Stimulated activated CD4-positive, alpha-beta T cell treated with anti-CD3 and anti-CD28 coated beads, Interleukin-12 subunit alpha, Interleukin-12 subunit beta, amount 100 ng/mL, for 24 hours (primary cell): ENCODE measurements at regions not wholly inside any gene's neighbourhood (a gene's known extent, or its start where the extent isn't known, plus 50 kb on each side); places are given as distances from the start of the nearest gene placed in this dataset.

Experiments used
- DNase-seq, 2 experiments: peaks; one replicate each; pipeline ENCODE4 v3.0.0-alpha.2; 2020; ENCODE audit warnings: low read depth in 2 of 2

DNA sequence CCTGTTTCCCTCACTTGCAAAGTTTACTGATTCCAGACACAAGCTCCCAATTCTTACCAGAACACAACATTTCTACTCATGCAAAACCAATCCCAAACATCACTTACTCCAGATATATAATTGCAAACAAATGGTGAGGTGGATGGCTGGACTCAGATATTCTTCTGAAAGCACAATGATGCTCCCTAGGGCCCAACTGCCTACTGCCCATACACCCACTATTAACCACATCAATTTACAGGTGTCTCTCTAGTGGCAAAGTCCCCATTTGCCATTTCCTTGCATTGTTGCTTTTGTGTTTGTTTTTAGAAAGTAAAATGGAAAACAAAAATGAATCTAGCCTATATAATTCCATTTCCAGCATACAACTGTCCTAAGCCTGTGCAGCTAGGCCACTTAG lies 320.9 kb upstream of the PRDM1 start:
- DNase-seq = no peak

DNA sequence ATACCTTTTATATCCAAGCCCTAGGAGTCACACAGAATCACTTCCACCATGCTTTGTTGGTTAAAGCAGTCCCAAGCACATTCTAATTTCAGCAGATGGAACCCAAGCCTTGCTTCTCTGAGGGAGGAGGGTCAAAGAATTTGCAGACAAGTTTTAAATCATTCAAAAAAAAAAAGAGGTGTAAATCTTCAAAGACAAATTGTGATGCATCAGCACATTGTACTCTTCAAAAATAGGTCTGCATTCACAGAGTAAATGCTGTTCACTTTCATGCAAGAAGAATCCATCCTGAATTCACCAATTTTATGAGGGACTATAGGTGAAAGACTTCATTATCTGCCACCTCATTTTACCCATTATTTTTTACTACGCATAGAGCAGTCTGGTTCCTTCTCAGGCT lies 321.8 kb upstream of the PRDM1 start:
- no peak for DNase-seq

DNA sequence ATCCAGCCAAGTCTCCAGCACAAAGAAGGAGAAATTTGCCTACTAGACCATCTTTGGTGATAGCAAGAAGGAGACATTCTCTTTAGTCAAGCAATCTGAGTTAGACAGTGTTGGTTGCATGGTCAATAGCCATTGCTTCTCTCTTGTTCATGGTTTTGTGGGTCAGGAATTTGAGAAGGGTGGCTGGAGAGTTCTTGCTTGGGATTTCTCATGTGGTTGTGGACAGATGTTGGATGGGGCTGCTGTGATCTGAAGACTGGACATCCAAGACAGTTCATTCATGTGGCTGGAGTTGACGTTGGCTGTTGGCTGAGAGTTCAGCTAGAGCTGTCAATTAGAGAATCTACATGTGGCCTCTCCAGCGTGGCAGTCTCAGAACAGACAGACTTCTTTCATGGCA lies 322.3 kb upstream of the PRDM1 start:
- no peak for DNase-seq

DNA sequence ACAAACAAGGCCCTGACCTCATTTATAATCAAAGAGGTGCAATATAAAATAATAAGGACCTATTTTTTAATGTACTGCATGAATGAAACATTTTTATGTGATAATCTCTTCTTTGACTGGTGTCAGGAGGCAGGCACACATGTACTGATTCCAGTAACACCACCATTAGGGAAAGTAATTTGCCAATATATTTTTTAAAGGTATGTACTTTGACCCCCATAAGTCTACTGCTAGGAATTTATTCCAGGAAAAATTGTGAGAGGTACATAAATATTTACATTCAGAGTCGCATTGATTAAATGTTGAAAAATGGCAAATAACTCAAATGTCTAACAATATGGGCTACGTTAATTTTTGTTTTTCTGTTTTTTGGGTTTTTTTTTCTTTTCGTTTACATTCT lies 325.4 kb upstream of the PRDM1 start:
- DNase-seq = no peak

DNA sequence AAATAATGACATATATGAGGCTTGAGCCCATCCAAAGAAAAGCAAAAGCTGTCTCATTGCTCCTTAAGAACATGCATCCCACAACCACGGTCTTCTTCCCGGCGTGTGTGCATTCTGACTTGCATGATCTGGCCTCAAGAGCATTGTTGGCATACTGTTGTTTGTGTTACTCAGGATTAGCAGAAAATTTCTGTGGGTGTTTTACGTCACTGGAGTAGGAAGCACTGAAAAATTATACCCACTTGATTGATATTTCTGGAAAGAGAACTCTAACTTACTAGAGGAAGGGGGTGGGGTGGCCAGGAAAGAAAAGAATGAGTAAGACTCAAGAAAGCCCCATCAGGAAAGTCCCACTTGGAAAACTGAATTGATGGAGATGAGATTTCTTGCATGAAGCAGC lies 326.2 kb upstream of the PRDM1 start:
- DNase-seq = no peak

DNA sequence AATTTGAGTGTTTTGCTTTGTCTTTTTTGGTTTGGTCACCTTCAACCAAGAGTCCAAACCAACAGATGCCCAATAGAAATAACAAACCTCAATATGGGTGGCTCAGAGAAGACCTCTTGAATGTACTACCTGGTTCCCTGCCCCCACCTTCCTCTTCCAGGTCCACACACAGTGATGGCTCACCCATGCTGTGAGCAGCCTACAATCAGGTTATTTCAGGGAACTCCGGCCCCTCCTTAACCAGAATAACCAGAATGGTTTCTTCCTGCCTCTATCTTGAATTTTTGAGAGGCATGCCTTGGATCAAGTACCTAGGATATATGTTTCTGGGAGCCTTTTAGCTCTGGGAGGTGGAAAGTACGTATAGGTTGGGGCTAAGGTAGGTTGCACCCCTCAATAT lies 327.1 kb upstream of the PRDM1 start:
- no peak for DNase-seq

DNA sequence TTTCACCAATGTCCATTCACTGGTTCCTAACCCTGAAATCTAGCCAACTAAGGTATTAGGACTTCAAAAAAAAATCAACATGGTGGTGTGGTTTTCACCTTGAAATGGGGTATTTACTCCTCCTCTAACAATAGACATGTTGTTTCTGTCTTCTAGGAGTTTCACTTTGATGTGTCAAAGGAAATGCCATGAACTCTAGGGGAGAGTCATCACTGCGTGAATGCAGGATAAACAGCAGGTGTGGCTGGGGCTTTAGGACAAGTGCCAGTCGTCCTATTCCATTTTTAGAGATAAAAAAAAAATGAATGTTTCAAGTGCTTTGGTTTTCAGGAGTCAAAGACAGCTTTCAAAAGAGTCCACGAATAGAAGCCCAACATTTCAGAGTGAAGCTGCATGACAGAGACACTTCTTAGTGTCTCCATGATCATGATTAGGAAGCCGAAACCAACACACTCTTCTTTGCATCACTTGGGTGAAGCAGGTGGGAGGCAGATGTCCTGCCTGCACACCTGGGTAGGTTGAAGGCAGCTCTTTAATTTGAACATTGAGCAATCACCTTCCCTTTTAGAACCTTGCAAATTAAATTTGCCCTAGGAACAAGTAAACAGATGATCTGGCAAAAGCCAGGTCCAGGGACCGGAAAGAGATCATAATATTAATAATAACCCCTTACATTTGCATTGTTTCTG lies 328.5 kb upstream of the PRDM1 start:
- DNase-seq = no peak

DNA sequence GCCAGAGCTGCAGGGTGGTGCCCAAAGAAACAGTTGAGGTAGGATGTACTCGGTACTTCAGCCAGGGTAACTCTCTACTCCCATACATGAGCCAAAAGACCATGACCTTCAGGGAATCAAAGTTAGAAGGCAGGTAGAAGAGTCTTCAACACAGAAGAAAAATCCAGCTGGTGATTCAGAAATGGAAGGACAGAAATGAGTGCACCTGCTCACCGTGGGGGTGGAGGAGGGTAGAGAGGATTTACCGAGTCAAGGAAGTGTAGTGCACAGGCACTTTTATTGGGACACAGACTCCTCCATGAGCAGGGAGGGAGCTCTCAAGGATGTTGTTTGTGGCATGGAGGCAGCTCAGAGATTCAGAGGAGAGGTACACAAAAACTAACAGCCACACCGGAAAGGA lies 330.3 kb upstream of the PRDM1 start:
- no peak for DNase-seq

DNA sequence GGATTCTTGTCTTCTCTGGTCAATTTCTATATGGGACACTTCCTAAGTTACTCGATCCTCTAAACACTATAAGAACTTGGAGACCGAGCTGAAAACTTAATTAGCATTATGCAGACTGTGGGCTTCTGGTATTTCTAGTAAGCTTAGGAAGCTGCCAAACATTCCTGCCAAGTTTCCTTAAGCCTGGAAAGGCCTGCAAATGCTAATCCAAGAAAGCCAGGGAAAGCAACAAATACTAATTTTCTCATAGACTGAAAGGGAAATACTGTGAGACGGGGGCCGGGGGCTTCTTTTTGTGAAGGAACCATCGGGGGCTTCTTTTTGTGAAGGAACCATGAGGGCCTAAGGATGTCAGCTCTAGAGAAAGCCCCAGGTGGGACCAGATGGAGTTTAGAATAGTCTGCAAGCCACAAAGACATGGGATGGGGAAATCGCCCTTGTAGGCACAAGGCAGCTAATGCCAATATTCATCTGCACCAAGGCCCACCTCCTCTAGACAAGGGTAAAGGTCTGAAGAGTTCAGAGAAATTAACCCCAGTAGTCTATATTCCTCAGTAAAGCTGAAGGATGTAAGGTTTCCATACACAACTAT lies 332.4 kb upstream of the PRDM1 start:
- no peak for DNase-seq

DNA sequence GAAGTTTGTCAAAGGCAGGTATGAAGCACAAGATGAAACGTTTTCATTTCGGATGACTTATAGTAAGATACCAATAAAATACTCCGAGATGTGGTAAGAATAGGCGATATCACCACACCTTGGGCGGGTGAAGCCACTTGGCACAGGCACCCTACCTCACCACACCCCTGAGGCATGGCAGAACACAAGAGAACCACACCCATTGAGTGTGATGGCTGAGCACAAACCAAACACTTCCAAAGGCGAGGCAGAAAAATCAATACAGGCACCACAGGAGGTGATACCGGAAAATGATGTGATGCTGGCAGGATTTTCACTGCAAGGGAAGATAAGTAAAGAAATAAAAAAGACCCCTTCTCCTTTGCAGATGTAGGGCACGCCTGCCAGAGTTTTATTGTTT lies 332.9 kb upstream of the PRDM1 start:
- no peak for DNase-seq

DNA sequence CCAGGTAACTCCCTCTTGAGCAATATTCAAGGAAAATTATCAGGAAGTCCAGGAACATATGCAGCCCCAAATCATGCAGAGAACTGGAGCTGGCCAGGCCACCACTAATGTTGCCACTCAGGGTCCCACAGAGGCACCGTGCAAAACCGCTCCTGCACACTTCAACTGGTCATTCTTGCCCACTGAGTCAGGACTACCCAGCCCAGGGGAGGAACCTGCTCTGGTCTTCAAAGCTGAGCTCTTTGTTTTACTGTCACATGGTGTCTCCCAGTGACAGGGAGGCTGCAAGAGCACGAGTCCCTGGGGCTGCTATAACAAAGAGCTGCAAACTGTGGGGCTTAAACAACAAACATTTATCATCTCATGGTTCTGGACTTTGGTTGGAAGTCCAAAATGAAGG lies 336.0 kb upstream of the PRDM1 start:
- DNase-seq = no peak

DNA sequence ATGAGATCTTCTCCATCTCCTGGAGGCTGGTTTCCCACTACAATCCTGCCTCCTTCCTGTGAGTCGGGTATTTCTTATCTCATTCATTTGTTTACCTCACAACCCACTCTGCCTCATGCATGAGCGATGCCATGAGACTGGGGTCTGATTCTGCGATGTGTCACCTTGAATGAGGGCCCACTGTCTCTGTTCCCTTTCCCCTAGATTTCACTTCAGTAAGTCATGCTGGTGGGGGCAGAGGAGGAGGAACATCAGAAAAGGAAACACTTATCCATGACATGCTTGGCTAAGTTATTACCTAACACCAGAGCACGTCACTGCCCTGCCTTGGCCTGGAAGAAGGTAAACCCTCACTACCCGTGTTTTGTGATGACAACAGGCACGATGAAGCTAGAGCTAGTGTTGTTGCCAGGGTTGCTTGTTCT lies 337.4 kb upstream of the PRDM1 start:
- DNase-seq = no peak

DNA sequence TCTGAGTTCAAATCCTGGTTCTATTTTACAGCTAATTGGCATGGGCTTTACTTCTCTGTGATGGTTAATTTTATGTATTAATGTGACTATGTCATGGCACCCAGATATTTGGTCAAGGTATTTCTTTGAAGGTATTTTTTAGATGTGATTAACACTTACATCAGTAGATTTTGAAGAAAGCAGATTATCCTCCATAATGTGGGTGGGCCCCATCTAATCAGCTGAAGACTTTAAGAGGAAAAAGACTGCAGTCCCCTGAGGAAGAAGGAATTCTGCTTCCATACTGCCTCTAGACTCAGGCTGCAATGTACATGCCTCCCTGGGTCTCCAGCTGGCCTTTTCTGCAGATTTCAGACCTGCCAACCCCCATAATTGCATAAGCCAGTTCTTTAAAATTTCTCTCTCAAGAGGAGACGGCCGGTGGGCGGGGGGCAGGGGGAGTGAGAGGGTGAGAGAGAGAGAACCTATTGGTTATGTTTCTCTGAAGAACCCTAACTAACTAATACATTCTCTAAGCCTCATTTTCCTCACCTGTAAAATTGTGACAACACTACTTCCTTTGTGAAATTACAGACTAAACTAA lies 338.2 kb upstream of the PRDM1 start:
- DNase-seq = no peak

DNA sequence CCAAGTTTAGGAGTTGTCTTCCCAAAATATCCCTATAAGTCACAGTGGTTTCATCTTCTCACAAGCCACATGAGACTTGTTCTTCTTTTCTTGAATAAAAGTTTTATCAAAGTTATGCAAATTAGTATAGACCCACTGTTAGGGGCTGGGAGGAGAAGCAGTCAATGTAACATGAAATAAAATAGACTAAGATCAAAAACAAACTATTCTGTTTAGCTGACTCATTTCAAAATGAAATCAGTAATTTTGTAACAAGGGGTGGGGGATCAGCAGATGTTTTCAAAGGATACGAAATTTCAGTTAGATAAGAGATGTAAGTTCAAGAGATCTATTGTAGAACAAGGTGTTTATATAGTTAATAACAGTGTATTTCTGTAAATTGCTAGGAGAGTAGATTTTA lies 339.6 kb upstream of the PRDM1 start:
- DNase-seq = no peak

DNA sequence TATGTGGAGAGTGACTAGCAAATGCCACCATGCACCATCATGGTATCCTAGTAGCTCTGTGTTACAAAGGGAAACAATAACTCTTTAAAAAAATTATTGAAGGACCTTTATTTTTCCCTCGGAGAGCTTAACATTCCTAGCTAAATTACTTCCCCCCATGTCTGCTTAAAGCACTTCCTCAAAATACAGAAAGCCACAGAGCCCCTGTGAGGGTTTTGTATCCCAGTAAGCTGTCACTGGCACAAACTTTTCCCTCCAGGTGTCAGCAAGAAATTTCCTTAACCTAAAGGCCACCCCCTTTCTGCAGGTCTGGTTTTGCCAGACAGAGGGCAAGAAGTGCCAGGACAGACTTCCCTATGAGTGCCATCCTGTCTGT lies 340.0 kb upstream of the PRDM1 start:
- DNase-seq = no peak

DNA sequence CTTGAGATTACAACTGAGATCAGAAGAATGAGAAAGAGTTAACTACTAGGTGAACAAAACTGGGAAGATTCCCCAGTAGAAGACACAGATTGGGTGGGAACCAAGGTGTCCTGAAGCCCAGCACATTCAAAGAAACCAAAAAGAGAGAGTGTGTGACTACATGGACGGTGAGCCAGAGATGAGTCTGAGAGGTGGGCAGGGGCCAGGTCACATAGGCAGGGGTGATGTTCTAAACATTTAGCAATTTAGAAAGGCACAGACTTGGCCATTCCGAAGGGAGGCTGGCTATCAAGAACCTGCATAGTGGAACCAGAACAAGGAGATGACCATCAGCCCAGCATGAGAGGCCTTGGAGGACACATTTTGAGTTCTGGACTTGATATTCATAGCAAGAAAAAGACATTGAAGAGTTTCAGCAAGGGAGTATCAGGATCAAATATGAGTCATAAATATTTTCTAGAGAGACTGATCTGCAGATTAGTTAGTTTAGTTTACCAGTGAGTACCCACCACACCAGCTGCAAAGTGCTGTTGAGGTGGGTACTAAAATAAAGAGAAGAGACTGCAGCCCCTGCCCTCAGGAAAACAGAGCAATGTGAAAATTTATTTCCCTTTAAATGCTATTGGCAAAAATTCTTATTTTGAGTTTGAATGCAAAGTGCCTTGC lies 340.5 kb upstream of the PRDM1 start:
- DNase-seq = no peak

DNA sequence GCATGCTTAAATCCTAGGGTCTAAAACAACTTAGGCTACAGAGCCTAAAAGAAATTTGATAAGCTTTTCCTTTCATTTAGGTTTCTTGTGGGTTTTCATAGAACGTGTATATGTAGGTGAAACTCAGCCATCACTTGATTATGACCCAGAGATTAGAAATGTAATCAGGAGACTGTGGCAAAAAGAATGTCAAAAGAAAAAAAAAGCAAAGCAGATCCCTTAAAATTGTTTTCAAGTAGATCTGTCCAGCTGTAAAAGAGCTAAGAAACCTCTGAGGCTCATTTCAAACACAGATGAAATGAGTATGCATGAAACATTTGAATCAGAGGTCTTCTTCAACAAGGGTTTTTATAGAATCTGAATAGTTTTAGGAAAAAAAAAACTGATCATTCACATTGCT lies 341.3 kb upstream of the PRDM1 start:
- DNase-seq = no peak

DNA sequence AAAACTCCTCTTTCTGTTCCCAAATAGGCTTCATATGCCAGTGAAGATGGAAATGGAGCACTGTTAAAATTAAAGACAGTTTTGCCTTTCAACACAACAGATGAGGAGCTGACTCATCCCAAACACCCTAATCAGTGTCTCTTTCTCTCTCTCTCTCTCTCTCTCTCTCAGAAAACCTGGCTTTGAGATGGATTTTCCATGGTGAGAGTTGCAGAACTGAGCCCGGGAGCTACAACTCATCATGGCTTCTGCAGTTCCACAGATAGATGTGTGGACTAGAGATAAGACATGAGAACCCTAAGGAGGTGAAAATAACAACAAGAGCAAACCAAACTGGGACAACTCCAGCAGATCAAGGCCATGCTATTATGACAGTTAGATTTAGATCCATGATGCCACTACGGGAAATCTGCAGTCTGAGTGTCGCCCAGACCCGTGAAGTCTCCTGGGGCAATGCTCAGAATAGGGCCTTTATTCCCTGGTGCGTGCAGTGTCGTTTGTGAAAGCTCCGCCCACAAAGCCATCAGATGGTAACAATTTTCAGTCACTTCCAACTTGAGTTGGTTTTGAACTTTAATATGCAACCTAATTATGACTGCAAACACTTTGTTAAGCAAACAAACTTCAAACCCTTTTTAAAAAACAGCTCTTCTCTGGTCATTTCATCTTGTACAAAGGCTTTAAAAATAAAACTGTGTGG lies 338.2 kb upstream of the PREP start:
- DNase-seq = no peak

DNA sequence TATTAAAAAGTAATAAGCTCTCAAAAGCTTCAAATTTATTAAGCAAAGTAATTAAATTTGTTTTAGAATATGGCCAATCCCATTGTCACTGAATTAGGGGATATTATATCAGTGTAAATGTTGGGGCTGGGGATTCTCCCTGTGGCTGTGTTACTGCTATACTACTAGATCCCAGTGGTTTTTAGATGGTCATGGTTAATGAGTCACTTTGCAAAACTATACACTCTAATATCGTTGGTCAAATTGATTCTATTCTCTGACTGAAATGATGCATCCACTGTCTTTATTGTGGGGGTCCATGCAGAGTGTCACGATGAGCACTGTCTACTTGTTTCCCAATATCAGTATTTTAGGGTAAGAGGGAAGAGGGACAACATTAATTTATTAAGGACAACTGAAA lies 336.9 kb upstream of the PREP start:
- no peak for DNase-seq

DNA sequence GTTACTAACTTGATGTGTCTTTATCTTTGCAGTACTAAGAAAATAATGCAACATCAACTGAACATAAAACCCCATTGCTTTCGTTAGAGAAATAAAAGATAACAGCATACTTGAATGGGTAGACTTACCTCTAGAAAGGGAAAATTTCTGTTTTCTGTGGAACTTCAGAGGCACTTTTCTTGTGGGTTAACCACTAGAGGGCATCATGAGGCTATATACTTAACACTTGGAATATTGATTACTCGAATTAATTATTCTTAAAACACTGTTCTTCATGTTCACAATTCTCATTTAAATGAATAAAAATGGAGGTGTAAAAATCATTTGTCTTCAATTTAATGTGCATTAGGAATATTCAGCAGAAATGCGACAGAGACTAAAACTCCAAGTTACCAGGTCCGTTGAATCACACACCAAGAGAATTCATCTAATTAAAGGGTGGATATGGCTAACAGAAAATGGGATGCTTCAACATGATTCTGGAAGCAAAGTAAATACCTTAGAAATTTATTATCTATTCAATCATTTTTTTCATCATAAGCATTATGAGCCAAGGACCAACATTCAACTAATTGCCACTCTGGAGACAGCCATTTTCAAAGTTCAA lies 330.8 kb upstream of the PREP start:
- no peak for DNase-seq

DNA sequence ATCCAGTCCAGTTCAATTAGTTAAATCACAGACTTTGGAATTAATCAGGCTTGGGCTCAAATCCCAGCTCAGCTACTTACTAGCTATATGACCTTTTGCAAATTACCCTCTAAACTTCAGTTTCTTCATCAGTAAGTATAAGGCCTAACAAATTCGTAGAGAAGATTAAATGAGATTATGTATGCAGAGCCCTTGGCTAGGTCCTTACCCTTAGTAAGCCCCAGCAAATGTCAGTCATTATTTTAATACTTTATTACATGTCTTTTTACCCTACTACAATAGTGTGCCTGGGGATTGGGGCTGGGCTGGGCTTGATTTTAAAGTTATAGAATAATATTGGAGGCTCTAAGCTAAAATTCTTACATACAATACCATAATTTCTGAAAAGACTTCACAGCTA lies 326.1 kb upstream of the PREP start:
- DNase-seq = no peak
